HUES6 (cell line): ENCODE measurements at regions not wholly inside any gene's neighbourhood (a gene's known extent, or its start where the extent isn't known, plus 50 kb on each side); places are given as distances from the start of the nearest gene placed in this dataset.
A peak's percentile ranks its signal among the peaks of the same experiment; 100 is the strongest.
"Not testable (repeated sequence)": the region's sequence is repeated elsewhere in the genome, so short reads cannot be mapped to it uniquely, and the experiment has no call there.

Source experiments
- H3K27ac ChIP-seq: 2 replicates; pipeline ENCODE4 v1.7.0; 2013; ENCODE audit warnings: low read depth, mild to moderate bottlenecking, low read length, inconsistent platforms
- H3K27me3 ChIP-seq: 2 replicates; pipeline ENCODE4 v1.6.1; 2013; ENCODE audit warnings: low read length; ENCODE audit not compliant: control insufficient read depth, insufficient read depth
- H3K36me3 ChIP-seq: 2 replicates; pipeline ENCODE4 v1.6.1; 2013; ENCODE audit warnings: low read length; ENCODE audit not compliant: control insufficient read depth, insufficient read depth
- H3K4me1 ChIP-seq: 2 replicates; pipeline ENCODE4 v1.6.1; 2013; ENCODE audit warnings: low read length; ENCODE audit not compliant: control insufficient read depth, insufficient read depth
- H3K4me3 ChIP-seq: 2 replicates; pipeline ENCODE4 v1.5.1; 2013; ENCODE audit warnings: low read depth, low read length
- H3K9ac ChIP-seq: one replicate; pipeline ENCODE4 v1.6.1; 2013; ENCODE audit warnings: mild to moderate bottlenecking, low read length
- H3K9me3 ChIP-seq: 2 replicates; pipeline ENCODE4 v1.6.1; 2013; ENCODE audit warnings: low read depth, low read length; ENCODE audit not compliant: control insufficient read depth, insufficient read depth

DNA sequence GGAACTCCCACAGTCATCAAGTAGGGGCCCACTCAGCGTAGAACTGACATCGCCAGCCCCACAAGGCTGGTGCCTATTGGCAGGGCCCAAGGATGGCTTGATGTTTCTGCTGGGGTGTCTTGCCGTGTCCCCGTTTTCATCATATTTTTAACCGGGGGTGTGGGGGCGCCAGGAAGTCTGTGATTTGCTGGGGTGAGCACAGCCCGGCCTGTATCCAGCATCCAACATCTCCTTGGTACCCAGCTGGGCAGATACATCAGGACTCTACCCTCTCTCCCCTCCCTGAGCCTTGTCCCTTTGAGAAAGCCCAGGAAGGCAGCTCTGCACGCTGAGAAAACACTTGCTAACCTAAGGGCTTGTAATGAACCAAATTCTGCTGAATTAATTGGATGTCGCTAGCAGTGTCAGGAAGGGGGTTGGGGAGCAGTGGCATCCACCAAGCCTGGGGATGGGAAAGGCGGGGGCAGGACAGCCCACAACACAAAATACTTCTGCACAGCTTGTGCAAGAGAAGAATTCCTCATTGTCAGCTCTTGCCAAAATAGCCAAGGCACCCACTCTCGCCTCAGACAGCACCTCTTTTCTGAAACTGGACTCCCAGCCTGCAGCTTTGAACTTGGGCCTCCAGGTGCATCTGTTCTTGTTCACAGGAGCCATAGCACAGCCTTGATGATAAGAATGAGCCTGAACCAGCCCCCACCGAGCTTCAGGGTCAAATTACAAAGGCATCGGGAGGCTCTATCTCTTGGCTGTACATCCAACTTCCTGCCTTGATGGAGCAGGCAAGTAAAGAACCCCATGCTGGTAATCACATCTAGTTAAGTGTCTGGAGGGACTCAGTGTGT is 63.7 kb upstream of the LYRM9 start:
- Histone ChIP-seq H3K9ac (no peak overlapping the region), H3K27me3 (no peaks in the 10 kb centered on the region), H3K9me3 (no peaks in the 10 kb centered on the region), H3K27ac (no peak overlapping the region), H3K4me1 (peaks cover 54% of the 10 kb centered on the region), H3K36me3 (no peaks in the 10 kb centered on the region), H3K4me3 (no peak overlapping the region)

DNA sequence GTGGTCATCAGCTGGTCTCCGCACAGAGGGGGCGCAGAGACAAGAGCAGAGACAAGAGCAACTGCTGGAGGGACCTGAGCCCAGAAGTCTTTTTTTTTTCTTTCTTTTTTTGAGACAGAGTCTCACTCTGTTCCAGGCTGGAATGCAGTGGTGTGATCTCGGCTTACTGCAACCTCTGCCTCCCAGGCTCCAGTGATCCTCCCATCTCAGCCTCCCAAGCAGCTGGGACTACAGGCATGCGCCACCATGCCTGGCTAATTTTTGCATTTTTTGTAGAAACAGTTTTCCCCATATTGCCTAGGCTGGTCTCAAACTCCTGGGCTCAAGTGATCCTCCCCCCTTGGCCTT is 64.3 kb upstream of the LYRM9 start:
- H3K4me3 ChIP-seq, H3K9ac ChIP-seq, H3K27ac ChIP-seq, H3K9me3 ChIP-seq, H3K36me3 ChIP-seq, H3K27me3 ChIP-seq: not testable (repeated sequence)
- peaks cover 54% of the 10 kb centered on the region for H3K4me1 ChIP-seq

DNA sequence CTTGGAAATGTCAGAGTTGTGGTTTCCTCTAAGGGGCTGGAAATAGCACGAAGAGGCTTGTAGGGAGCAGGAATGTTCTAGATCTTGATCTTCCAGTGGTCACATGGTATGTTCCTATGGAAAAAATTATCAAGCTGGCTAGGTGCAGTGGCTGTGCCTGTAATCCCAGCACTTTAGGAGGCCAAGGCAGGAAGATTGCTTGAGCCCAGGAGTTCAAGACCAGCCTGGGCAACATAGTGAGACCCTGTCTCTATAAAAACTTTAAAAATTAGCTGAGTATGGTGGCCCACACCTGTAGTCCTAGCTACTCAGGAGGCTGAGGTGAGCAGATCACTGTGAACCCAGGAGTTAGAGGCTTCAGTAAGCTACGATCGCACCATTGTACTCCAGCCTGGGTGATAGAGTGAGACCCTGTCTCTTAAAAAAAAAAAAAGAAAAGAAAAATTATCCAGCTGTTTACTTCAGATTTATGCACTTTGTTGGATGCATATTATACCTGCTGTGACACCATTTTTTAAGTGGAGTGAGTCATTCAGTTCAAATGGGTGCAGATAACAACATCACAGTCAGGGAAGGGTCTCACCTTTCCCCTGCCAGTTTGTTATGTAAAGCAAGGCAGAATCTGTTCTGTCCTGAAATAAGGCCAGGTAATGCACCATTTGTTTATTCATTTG is 65.7 kb upstream of the LYRM9 start:
- Histone ChIP-seq H3K4me1 (peaks cover 50% of the 10 kb centered on the region), H3K4me3 (peak overlapping the region; percentile 8; the same call in 1 of the 2 replicates), H3K27ac (peak overlapping the region; percentile 73), H3K36me3 (no peaks in the 10 kb centered on the region), H3K9me3 (no peaks in the 10 kb centered on the region), H3K9ac (peak overlapping the region; percentile 54), H3K27me3 (no peaks in the 10 kb centered on the region)

DNA sequence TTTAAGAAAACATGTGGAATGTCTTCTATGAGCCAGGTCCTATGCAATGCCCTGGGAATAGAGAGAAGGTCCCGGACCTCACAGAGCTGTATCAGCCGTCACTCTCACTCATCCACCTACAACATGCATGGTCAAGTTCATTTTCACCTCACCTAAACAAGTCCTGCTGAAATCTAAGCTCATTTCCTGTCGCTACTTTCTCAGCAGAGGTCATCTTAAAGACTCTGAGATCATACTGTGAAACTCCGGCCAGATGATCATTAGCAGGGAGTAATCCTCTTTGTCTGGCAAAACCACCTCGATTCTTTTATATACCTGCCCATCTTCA is 66.2 kb upstream of the LYRM9 start:
- Histone ChIP-seq H3K27ac (peak overlapping the region; percentile 73), H3K4me3 (peak overlapping the region; percentile 8; the same call in 1 of the 2 replicates), H3K4me1 (peaks cover 52% of the 10 kb centered on the region), H3K9me3 (no peaks in the 10 kb centered on the region), H3K36me3 (no peaks in the 10 kb centered on the region), H3K27me3 (no peaks in the 10 kb centered on the region), H3K9ac (peak overlapping the region; percentile 54)

DNA sequence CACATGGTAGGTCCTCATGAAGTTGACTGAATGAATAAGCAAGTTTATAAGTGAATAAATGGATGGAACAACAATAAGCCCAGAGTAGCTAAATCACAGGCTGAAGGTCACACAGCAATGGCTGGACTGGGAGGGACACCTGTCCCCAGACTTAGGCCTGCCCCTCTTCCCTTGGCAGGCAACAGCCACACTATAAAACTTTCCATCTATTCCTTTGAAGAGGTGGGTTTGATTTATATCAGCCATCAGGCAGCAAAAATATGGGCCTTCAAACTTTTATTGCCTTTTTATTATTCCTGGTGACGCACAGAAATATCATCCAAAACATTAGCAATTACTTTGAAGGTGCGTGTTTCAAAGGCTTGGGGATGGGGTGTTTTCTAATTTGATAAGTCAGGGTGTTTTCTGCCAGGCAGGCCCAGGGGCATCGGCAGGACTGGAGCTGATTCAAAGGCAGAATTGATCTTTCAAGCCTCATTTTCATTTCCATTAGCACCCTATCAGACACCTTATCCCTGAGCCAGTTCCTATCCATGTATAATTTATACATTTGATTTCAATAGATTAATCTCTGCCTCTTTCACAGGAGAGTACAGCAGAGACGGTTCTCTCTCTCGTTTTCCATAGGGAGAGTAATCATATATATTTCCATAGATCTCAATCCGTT is 67.2 kb upstream of the LYRM9 start:
- no peaks in the 10 kb centered on the region for H3K9me3 ChIP-seq
- H3K9ac ChIP-seq, result no peak overlapping the region
- H3K4me3 ChIP-seq, result no peak overlapping the region
- H3K4me1 ChIP-seq, result peaks cover 52% of the 10 kb centered on the region
- H3K27me3 ChIP-seq, result no peaks in the 10 kb centered on the region
- H3K36me3 ChIP-seq, result no peaks in the 10 kb centered on the region
- no peak overlapping the region for H3K27ac ChIP-seq

DNA sequence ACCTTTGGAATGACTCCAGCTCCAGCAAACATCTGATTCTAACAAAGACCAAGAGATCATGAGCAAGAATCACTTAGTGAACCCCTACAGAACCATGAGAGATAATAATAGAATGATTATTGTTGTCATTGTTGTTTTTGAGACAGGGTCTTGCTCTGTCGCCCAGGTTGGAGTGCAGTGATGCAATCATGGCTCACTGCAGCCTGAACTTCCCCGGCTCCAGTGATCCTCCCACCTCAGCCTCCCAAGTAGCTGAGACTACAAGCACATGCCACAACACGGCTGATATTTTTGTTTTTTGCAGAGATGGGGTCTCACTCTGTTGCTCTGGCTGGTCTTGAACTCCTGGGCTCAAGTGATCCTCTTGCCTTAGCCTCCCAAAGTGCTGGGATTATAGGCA is 69.4 kb upstream of the LYRM9 start:
- H3K27ac ChIP-seq, H3K36me3 ChIP-seq, H3K9ac ChIP-seq, H3K27me3 ChIP-seq, H3K9me3 ChIP-seq, H3K4me3 ChIP-seq: not testable (repeated sequence)
- H3K4me1 ChIP-seq, result peaks cover 36% of the 10 kb centered on the region

DNA sequence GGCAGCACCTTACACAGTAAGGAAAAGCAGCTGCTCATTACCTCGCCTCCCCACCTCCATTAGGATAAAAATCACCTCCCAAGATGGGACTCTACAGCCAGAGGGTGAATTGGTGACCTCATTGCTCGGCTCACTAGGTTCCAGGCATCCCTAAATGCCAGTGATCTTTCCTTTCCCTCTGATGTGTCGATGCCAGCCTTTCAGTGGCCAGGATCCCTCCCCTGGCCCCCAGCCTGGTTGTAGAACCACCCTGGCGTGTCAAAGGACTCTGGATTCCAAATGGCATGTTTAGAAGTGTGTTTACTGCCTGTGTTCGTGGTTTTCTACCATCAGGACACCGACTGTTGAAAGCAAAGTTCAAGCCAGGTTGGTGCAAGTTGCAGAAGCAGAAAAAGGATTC is 72.1 kb upstream of the LYRM9 start:
- H3K27me3 ChIP-seq, result no peaks in the 10 kb centered on the region
- no peaks in the 10 kb centered on the region for H3K36me3 ChIP-seq
- no peak overlapping the region for H3K9ac ChIP-seq
- peaks cover 14% of the 10 kb centered on the region; the same call in 1 of the 2 replicates for H3K4me1 ChIP-seq
- no peak overlapping the region for H3K27ac ChIP-seq
- no peaks in the 10 kb centered on the region for H3K9me3 ChIP-seq
- H3K4me3 ChIP-seq, result no peak overlapping the region

DNA sequence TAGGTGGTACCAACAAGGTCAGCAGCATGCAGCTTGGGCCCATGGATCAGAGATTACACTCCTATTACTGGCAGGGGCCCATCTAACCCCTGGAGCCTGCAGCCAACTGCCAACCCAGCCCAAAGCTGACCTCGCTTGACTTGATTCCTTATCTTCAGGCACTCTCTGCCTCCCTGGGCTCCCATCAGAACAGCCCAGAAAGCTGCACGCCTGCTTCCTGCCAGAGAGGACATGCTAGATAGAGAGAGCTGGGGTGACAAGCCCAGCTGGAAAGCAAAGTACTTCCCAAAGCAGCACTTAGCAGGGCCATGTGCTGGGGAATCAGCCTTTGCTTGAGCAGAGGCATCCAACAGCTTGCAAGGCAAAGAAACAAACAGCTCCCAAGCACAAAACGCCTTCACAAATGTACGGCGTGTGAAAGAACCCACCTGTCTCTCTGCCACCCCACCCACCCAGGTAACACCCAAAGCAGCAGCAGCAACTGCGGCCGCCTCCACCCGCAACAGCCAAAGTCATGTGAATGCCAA is 74.2 kb upstream of the NLK start:
- H3K9ac ChIP-seq, result no peak overlapping the region
- H3K4me1 ChIP-seq, result peaks cover 14% of the 10 kb centered on the region; the same call in 1 of the 2 replicates
- no peaks in the 10 kb centered on the region for H3K27me3 ChIP-seq
- H3K36me3 ChIP-seq, result no peaks in the 10 kb centered on the region
- no peak overlapping the region for H3K4me3 ChIP-seq
- H3K9me3 ChIP-seq, result no peaks in the 10 kb centered on the region
- H3K27ac ChIP-seq, result no peak overlapping the region

DNA sequence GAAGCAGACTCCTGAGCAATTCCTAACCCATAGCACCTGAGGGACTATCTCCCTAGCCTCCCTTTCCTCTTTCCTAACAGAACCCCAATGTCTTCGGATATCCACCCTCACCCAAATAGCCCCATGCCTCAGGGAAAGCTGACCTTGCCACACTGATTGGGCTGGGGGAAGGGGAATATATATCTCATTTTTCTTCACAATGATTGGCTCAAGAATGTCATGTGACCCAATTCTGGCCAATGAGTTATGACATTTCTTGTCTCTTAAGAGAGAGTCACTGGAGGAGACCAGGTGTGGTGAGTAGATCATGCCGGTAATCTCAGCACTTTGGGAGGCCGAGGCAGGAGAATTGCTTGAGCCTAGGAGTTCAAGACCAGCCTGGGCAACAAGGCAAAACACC is 71.9 kb upstream of the NLK start:
- Histone ChIP-seq H3K4me1 (0 out of 2 replicates have a peak, but pooled peaks cover 6% of the 10 kb centered on the region), H3K27me3 (no peaks in the 10 kb centered on the region)

DNA sequence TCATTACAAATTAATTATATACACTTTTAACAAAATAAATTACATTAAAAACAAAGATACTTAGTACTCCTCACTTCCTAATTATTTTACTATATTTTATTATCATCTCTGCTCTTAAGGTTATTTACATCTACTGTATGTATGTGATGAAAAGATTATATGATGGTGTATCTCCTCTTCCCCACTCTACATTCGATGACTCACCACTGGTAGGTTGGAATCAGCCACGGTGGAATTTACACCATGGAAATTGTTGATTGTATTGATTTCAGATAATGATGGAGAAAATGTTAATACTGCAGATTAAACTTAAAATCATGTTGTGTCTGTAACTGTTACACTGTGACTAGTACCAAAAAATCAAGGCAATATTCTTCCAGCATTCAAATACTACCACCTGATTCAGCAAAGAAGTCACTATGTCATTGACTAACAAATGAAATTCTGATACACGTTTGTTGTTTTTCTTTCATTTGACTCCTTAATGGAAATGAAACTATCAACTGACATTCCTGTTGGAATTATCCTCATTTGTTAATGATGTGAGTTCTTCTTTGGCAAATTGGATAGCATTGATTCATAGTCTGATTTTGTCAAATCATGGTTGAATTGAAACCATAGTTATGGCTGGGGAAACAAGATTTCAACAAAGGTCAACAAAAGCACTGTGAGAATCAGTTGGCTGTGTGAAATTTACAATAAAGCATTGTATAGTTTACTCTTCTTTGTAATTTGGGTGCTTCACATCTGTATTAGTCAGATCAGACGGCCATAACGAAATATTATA is 69.0 kb upstream of the NLK start:
- H3K36me3 ChIP-seq, result no peaks in the 10 kb centered on the region
- 0 out of 2 replicates have a peak, but pooled peaks cover 6% of the 10 kb centered on the region for H3K4me1 ChIP-seq
- no peaks in the 10 kb centered on the region for H3K9me3 ChIP-seq
- no peak overlapping the region for H3K4me3 ChIP-seq
- H3K9ac ChIP-seq, result no peak overlapping the region
- no peak overlapping the region for H3K27ac ChIP-seq
- no peaks in the 10 kb centered on the region for H3K27me3 ChIP-seq

More for the DNA sequence above, 71.9 kb upstream of the NLK start:
- Histone ChIP-seq H3K9me3 (no peaks in the 10 kb centered on the region), H3K27ac (no peak overlapping the region), H3K36me3 (no peaks in the 10 kb centered on the region), H3K9ac (no peak overlapping the region), H3K4me3 (no peak overlapping the region)
